ENCODE measurements at regions not wholly inside any gene's neighbourhood (a gene's known extent, or its start where the extent isn't known, plus 50 kb on each side); places are given as distances from the start of the nearest gene placed in this dataset.
"Not testable (repeated sequence)": the region's sequence is repeated elsewhere in the genome, so short reads cannot be mapped to it uniquely, and the experiment has no call there.

DNA sequence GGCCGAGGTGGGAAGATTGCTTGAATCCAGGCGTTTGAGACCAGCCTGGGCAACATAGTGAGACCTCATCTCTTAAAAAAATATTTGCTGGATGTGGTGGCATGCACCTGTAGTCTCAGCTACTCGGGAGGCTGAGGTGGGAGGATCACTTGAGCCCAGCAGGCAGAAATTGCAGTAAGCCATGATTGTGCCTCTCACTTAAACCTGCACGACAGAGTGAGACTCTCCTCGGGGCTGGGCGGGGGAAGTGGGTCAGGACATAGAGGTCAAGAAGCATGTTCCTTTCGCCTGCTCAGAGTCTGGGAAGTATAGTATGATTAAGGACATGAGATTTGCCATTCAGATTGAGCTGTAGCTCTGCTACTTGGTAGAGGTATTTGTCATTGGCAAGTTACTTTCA is 52.3 kb downstream of the SEPTIN7 start:
- DNase-seq; intact Hi-C loops (cut with micrococcal nuclease); ATAC-seq: not testable (repeated sequence)

DNA sequence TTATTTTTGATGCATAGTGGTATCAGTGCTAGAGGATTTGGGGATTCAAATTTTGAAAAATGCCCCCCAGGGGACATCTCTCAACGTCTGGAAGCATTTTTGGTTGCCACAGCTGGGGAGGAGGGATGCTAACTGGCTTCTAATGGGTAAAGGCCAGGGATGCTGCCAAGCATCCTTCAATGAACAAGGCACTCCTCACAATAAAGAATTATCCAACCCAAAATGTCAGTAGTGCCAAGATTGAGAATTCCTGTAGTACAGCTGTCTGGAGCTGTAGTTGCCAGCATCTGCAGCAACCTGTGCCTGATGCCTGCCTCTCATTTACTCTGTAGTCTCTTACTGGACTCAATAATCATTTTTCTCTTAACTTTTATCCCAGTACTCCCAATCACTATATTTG is 53.5 kb downstream of the SEPTIN7 start:
- no peak for DNase-seq
- no peak for ATAC-seq
- intact Hi-C loops (cut with micrococcal nuclease), result no loop called here

DNA sequence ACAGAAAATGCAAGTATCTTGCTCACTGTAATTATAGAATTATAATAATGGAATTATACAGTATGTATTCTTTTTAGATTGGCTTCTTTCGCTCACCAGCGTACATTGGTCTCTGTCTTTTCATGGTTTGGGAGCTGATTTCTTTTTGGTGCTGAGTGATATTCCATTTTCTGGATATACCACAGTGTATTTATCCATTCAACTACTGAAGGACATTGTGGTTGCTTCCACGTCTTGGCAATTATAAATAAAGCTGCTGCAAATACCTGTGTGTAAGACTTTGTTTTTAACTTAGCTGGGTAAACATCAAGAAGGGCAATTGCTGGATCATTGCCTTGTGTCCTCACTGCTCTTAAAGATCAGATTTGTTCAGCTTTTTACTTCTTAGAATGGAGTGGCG is 55.3 kb downstream of the SEPTIN7 start:
- intact Hi-C loops (cut with micrococcal nuclease), result no loop called here
- DNase-seq (no peak), ATAC-seq (no peak)

DNA sequence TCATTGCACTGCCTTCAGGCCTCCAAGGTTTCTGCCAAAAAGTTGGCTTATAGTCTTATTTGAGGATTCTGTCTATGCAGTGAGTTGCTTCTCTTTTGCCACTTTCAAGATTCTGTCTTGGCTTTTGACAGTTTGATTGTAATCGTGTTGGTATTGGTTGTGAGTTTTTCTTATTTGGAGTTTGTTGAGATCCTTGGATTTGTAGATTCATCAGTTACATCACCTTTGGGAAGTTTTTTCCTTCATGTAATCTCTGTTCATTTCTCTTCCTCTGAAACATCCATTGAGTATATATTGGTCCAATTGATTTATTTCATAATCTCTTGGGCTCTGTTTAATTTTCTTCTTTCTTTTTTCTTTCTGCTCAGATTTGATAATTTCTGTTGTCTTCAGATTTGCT is 59.8 kb downstream of the SEPTIN7 start:
- DNase-seq, result no peak
- ATAC-seq, result no peak
- intact Hi-C loops (cut with micrococcal nuclease), result no loop called here

DNA sequence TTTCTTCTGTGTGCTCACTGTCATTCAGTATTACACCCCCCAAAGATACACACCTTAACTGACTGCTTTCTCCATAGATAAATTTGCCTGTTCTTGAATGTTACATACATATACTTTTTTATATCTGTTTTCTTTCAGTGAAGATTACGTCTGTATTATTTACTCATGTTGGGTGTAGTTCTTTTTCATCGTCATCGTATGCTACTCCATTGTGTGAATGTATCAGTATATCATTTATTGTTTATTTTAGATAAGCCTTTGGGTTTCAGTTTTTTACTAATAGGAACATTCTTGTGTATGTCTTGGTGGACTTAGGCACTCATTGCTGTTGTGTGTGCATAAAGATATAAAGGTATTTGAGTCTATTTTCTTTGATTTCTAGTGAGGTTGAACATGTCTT is 64.4 kb downstream of the SEPTIN7 start:
- DNase-seq (no peak), ATAC-seq (no peak)
- intact Hi-C loops (cut with micrococcal nuclease), result no loop called here

DNA sequence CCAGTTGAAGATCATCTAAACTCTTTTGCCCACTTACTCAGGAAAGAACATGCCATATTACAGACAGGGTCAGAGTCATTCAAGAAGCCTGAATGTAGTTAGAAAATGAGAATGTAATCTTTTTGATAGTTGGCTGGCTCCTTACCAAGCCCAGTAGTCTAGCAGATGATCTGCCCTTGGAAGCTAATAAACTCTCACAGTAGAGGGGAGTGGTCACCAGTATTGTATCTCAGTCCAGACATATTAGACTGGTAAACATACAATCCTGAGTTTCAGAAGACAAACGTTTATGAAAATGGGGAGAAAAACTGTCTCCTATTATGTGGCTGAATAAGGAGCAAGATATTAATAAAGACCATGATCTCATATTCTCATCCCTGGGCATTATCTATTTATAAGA is 65.3 kb downstream of the SEPTIN7 start:
- no peak for ATAC-seq
- intact Hi-C loops (cut with micrococcal nuclease), result no loop called here
- DNase-seq, result no peak

DNA sequence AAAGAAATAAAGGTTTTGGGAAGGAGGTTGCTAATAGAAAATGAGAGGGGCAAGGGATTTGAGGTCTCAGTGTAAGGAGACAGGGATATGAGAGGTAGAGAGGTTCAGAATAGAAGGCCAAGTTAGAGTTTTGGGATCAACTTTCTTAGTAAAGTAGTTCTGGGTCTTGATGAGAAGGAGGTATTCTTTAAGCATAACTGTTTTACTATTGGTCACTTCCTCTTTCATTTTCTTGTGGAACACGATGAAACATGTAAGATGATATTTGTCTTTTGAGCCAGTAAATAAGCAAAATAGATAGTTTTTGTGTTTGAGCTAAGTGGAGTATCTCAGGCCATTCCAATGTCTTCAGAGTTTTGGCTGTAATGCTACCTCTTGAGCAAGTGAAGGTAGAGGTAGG is 68.3 kb downstream of the SEPTIN7 start:
- DNase-seq; intact Hi-C loops (cut with micrococcal nuclease); ATAC-seq: not testable (repeated sequence)

DNA sequence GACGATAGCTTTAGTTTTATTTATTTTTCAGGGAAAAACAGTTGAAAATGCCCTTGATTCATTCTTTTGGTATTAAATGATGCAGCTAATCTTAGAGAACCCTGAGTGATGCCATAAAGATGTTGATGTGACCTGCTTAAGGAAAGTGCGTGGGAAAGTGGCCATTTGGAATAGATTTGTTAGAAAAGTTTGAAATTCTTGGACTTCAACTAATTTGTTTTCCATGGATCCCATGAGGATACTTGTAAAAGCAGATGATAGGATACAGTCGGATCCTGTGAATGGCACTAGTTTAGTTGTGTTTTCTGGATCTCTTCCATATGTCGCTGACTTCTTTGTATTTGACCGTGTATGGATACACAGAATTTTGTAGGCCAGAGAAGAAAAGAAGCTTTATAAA is 69.0 kb downstream of the SEPTIN7 start:
- intact Hi-C loops (cut with micrococcal nuclease), result loop anchor here (10.0 kb wide), 1 partner anchor 65 kb away; the partner anchor contains the start of gene SEPTIN7
- ATAC-seq, result peak; percentile 71
- DNase-seq, result no peak

DNA sequence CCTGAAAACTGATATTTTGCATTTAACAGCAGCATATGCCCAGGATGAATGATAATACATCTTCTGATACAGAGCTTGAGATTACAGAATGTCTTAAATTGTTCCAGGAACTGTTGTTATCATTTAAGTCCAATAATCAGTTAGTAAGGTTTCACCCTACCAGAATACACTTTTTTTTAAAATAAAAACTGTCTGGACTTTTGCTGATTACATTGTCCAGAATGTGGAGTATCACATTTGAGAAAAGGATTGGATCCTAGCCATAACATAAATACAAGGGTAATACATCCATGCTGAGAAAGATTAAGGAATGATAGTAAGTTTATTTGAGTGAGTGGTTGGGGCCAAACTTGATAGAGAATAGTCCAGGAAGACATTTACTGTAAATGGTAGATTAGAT is 71.0 kb downstream of the SEPTIN7 start:
- ATAC-seq, result no peak
- intact Hi-C loops (cut with micrococcal nuclease), result loop anchor here (10.0 kb wide), 1 partner anchor 67 kb away; the partner anchor contains the start of gene SEPTIN7
- no peak for DNase-seq

DNA sequence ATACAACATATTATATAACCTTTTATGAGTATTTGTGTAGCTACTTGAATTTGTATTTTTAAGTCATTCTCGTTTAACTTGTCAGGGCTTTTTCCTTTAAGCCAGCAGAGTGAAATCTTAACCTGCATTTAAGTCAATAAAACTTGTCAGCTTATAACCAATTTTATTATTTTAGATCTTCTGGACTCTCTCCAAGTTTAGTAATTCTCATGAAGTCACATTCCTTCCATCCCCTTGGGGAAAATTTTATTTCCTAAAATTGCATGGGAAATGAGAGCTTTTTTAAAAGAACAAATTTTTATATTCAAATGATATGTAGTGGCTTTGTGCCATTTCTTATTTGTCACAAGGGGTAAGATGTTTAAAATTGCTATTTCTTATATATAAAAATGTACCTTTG is 74.0 kb downstream of the SEPTIN7 start:
- intact Hi-C loops (cut with micrococcal nuclease), result loop anchor here (10.0 kb wide), 1 partner anchor 70 kb away; the partner anchor contains the start of gene SEPTIN7
- ATAC-seq, result no peak
- DNase-seq, result no peak

DNA sequence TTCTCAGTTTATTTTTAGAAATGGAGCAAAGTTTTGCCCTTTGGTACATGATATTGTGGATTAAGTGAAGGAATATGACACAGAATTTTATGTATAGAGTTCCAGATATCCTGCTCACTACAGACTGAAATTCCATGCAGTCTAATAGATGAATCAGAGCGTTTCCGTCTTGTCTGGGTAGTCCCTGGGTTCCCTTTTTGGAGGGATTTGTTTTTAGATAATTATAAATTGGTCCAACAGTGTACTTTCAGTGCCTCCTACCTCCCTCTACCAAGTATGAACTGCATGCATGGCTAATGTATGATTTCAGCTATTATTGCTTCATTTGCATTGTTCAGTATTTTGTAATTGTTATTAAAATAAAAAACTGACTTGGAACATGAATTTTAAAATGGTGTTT is 74.4 kb downstream of the SEPTIN7 start:
- ATAC-seq (no peak), DNase-seq (no peak)
- intact Hi-C loops (cut with micrococcal nuclease), result loop anchor here (10.0 kb wide), 1 partner anchor 70 kb away; the partner anchor contains the start of gene SEPTIN7

DNA sequence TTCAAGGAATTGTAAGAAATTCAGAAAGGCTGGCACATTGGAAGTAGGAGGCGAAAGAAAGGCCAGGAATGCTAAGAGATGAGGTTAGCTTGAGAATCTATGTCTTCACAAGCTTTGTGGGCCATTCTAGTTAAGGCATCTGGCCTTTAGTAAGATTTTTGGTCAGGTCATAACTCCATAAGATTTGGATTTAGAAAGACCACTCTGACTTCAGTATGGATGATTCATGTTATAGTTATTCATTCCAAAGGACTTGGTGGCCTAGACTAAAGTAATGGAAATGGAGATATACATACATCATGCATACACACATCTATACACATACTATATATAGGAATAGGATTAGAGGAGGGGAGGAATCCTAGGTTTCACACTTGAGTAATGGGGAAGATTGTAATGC is 77.5 kb downstream of the SEPTIN7 start:
- intact Hi-C loops (cut with micrococcal nuclease), result loop anchor here (10.0 kb wide), 1 partner anchor 74 kb away; the partner anchor contains the start of gene SEPTIN7
- no peak for ATAC-seq
- DNase-seq, result no peak

DNA sequence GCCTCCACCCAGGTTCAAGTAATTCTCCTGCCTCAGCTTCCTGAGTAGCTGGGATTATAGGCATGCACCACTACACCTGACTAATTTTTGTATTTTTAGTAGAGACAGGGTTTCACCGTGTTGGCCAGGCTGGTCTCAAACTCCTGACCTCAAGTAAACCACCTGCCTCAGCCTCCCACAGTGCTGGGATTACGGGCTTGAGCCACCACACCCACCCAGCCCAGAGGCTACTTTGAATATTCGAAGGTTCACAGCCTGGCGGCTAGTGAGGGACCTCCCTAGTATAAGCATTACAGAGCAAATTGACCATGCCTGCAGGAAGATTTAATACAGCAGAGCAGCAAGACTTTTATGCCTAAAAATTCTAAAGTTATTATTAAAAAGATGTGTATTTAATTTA is 86.6 kb downstream of the SEPTIN7 start:
- ATAC-seq; DNase-seq; intact Hi-C loops (cut with micrococcal nuclease): not testable (repeated sequence)

DNA sequence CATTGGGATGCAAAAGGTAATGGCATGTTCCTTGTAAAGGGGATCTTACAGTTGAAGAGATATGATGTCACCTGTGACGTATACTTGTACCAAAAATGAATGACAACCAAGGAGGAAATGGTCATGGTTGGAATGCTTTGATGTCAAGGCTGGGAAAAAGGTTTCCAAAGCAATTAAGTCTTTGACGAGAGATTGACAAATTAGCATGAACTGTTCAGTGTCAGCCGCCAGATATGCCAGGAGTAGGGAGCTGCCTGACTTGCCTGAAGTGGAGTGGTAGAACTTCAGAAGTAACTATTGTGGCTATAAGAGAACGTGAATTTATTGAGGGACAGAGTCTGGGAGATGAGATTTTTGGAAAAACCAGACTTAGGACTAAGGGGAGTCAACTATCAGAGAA is 88.1 kb downstream of the SEPTIN7 start:
- intact Hi-C loops (cut with micrococcal nuclease), result no loop called here
- no peak for DNase-seq
- no peak for ATAC-seq

DNA sequence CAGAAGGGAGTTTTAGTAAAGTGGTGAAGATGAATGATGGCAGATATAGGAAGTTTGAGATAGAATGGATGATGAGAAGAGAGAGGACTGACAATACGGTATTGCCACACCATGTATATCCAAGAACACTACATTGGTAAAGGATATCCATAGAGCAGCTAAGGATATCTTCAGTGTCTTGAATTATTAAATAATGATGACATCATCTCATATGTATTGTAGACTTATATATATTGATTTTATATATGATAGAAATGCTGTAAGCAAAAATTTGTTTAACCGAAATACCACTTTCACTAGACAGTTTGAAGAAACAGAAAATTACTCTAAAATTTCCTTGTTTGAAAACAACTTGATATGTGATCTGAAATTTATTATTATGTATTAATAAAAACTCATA is 89.0 kb downstream of the SEPTIN7 start:
- intact Hi-C loops (cut with micrococcal nuclease), result no loop called here
- no peak for DNase-seq
- no peak for ATAC-seq

DNA sequence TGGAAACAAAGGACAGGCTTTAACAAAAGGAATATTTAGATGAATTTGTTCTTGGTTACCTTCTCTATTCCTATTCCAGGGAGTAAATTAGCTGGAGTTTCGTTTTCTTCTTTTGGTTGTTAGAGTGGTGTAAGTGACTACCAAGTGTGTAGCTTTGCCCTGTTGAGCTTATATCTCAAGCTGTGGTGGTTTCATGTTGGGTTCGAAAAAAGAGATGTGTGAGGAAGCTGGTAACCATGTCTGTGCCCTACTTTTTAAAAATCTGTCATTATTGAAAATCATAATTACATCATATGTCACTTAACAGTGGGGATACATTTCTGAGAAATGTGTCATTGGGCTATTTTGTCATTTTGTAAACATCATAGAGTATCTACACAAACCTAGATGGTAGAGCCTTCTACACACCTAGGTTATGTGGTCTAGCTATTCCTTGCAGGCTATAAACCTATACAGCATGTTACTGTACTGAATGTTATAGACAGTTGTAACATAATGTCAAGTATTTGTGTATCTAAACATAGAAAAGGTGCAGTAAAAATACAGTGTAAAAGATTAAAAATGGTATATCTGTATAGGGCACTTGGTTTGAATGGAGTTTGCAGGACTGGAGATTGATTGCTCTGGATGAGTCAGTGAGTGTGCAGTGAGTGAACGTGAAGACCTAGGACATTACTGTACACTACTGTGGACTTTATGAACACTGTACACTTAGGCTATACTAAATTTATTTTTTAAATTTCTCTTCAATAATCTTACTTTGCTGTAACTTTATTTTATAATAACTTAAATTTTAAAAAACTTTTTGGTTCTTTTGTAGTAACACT is 90.4 kb downstream of the SEPTIN7 start:
- ATAC-seq (no peak), DNase-seq (no peak)
- intact Hi-C loops (cut with micrococcal nuclease), result no loop called here

DNA sequence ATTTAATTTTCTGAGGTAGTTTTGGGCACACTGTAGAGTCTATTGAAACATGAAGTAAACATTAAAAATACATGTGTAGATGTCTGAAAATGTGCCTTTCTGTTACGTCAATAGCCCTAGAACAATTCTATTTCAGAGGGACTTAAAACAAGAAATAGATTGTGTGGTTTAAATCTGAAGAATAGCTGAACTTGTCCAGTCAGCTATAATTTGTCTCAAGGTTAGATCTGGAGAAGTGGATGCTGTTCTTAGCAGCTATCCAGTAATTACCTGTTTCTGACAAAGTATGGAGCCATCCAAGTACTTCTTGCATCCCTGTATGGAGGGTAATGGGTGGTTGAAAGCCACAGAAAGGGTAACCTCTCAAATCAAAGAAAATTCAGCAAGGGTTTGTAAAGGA is 92.8 kb downstream of the SEPTIN7 start:
- intact Hi-C loops (cut with micrococcal nuclease), result no loop called here
- ATAC-seq (no peak), DNase-seq (no peak)

DNA sequence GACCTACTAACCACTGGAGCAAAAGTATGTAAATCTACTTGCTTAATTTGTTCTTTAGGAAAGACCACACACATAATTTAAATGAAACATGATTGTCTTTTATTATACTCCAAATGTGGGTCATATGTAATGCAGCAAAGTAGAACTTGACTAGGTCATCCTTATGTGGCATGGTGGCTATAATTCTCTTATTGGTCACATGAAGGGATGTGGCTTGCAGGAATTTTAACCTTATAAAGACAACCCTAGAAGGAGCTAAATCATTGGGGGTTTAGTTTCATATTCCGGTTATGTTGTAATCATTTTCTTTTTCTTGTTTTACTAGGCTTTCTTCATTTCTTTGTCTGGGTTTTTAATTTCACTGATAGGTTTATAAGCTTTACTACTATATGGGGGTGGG is 93.9 kb downstream of the SEPTIN7 start:
- intact Hi-C loops (cut with micrococcal nuclease), result no loop called here
- ATAC-seq (no peak), DNase-seq (no peak)

DNA sequence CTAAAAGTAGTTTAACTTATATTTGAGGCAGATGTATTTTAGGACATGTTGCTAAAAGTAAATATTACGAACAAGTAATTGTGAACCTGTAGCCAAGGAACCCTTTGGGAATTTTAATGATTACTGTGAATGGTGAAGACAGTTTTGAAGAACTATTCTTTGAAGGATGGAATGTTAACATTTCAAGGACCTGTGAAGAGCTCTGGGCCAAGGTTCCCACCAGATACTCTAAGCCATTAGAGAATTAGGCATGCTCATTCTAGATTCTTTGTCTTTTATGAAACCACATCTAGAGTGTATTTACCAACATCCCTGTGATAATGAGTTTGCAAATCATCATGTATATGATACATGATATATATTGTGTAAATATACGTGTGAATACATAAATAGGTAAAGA is 99.8 kb downstream of the SEPTIN7 start:
- intact Hi-C loops (cut with micrococcal nuclease), result loop anchor here (10.0 kb wide), 1 partner anchor 96 kb away; the partner anchor contains the start of gene SEPTIN7
- DNase-seq, result no peak
- no peak for ATAC-seq

DNA sequence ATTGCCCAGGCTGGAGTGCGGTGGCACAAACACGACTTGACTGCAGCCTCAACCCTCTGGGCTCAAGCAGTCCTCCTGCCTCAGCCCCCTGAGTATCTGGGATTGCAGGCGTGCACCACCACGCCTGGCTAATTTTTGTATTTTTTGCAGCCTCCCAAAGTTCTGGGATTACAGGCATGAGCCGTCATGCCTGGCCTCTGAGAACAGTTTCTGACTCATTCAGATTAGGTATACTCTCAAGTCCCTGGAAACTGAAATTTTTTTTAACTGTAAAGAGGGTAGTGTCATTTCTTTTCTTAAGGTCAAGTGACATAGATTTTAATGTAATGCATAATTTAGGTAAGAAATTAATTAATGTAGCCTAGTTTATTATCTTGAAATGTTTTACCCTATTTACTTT is 104.7 kb downstream of the SEPTIN7 start:
- DNase-seq (no peak), ATAC-seq (peak; percentile 20)
- intact Hi-C loops (cut with micrococcal nuclease), result loop anchor here (10.0 kb wide), 1 partner anchor 101 kb away; the partner anchor contains the start of gene SEPTIN7
